HL-60 (cell line): ENCODE measurements at regions not wholly inside any gene's neighbourhood (a gene's known extent, or its start where the extent isn't known, plus 50 kb on each side); places are given as distances from the start of the nearest gene placed in this dataset.

Source experiments
- DNase-seq, 2 experiments: peaks; one replicate each; pipeline ENCODE4 v3.0.0-alpha.2; 2010 to 2020; ENCODE audit warnings: low read depth in 1 of 2, low spot score in 1 of 2
- H3K27ac ChIP-seq: fragments of 250-450 bp; sonication (Bioruptor Pico); replicated peaks from 2 replicates; pipeline ENCODE4 v1.5.1; 2020; ENCODE audit warnings: mild to moderate bottlenecking, moderate library complexity
- H3K27me3 ChIP-seq: fragments of 250-450 bp; sonication (Bioruptor Pico); 2 replicates; pipeline ENCODE4 v1.5.1; 2021; ENCODE audit warnings: mild to moderate bottlenecking, moderate library complexity; ENCODE audit not compliant: insufficient read depth, poor library complexity, severe bottlenecking
- H3K4me3 ChIP-seq: replicated peaks from 2 replicates; pipeline ENCODE4 v1.5.1; 2011; ENCODE audit warnings: mild to moderate bottlenecking, control low read depth, low read length; ENCODE audit not compliant: insufficient read depth
- CTCF ChIP-seq: IDR thresholded peaks from one replicate; pipeline ENCODE4 v1.5.1; 2011; ENCODE audit warnings: low read length, control low read depth, inconsistent platforms; ENCODE audit not compliant: insufficient read depth
- GABPA ChIP-seq: IDR thresholded peaks from 2 replicates; pipeline ENCODE4 v1.6.1; 2012; ENCODE audit warnings: low read depth
- POLR2AphosphoS5 ChIP-seq: IDR thresholded peaks from 2 replicates; pipeline ENCODE4 v1.6.1; 2012; ENCODE audit warnings: low read depth
- SPI1 ChIP-seq: IDR thresholded peaks from 2 replicates; pipeline ENCODE4 v1.6.1; 2012; ENCODE audit warnings: low read depth, mild to moderate bottlenecking, borderline replicate concordance
- TF ChIP-seq, protein P1 (sequence below): IDR thresholded peaks from 2 replicates; pipeline ENCODE4 v1.6.1; 2012; ENCODE audit warnings: low read depth; ENCODE audit not compliant: insufficient replicate concordance

- DNase-seq, result no peak
- no peaks in the 10 kb centered on the region for H3K27me3 ChIP-seq
- TF ChIP-seq CTCF, result no peak
- TF ChIP-seq, protein P1, sequence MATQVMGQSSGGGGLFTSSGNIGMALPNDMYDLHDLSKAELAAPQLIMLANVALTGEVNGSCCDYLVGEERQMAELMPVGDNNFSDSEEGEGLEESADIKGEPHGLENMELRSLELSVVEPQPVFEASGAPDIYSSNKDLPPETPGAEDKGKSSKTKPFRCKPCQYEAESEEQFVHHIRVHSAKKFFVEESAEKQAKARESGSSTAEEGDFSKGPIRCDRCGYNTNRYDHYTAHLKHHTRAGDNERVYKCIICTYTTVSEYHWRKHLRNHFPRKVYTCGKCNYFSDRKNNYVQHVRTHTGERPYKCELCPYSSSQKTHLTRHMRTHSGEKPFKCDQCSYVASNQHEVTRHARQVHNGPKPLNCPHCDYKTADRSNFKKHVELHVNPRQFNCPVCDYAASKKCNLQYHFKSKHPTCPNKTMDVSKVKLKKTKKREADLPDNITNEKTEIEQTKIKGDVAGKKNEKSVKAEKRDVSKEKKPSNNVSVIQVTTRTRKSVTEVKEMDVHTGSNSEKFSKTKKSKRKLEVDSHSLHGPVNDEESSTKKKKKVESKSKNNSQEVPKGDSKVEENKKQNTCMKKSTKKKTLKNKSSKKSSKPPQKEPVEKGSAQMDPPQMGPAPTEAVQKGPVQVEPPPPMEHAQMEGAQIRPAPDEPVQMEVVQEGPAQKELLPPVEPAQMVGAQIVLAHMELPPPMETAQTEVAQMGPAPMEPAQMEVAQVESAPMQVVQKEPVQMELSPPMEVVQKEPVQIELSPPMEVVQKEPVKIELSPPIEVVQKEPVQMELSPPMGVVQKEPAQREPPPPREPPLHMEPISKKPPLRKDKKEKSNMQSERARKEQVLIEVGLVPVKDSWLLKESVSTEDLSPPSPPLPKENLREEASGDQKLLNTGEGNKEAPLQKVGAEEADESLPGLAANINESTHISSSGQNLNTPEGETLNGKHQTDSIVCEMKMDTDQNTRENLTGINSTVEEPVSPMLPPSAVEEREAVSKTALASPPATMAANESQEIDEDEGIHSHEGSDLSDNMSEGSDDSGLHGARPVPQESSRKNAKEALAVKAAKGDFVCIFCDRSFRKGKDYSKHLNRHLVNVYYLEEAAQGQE, result no peak
- TF ChIP-seq GABPA, result no peak
- no peak for TF ChIP-seq POLR2AphosphoS5
- no peak for TF ChIP-seq SPI1
- H3K27ac ChIP-seq, result no peak overlapping the region
- H3K4me3 ChIP-seq, result no peak overlapping the region
Observed at GRCh38 chr7:53904355-53904754, 637.8 kb upstream of the VSTM2A start.

DNA sequence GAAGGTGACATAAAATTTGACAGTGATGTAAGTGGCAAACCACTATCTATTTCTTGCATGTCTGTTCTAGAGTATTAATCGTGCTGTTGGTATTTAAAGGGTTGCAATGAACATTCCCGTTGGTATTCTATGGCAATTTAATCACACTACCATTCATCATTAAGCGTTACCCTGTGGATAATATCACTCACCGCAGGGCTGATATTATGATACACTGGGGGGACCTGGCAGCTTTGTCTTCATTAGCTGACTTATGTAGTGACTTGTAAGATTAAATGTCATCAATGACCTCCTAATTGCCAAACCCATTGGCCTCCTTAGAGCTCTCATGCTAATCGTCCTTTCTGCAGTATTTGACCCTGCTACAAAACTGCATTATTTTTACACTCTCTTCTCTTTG, 624.5 kb upstream of the VSTM2A start:
- no peak for DNase-seq
- TF ChIP-seq SPI1, result no peak
- no peak for TF ChIP-seq POLR2AphosphoS5
- no peak for TF ChIP-seq CTCF
- TF ChIP-seq, protein P1, result no peak
- no peak for TF ChIP-seq GABPA
- Histone ChIP-seq H3K4me3 (no peak overlapping the region), H3K27me3 (no peaks in the 10 kb centered on the region), H3K27ac (no peak overlapping the region)

- Histone ChIP-seq H3K4me3 (no peak overlapping the region), H3K27ac (no peak overlapping the region), H3K27me3 (no peaks in the 10 kb centered on the region)
- no peak for TF ChIP-seq CTCF
- TF ChIP-seq, protein P1, result no peak
- no peak for TF ChIP-seq POLR2AphosphoS5
- TF ChIP-seq SPI1, result no peak
- TF ChIP-seq GABPA, result no peak
- DNase-seq, result no peak
Observed at GRCh38 chr7:53920011-53920410, 622.2 kb upstream of the VSTM2A start.
